ENCODE measurements at regions not wholly inside any gene's neighbourhood (a gene's known extent, or its start where the extent isn't known, plus 50 kb on each side); places are given as distances from the start of the nearest gene placed in this dataset.

DNA sequence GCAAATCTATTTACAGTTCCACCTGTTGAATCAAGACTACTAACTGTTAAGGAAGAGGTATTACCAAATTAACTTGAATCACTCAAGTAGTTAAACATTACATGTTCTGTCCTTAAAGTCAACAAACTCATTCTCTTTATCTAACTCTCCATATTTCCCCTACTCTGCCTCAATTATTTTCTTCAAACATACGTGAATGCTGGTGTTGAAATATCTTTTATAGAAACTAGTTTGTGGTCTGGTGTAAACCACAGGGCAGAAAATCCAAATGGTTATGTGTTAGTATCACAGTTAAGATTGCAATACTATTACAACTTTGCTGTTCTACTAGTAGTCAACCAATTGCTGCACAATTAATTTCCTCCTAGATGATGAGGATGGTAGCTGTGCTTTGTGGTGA lies 603.5 kb downstream of the KCTD16 start:
- Histone ChIP-seq H3K9ac (ENCODE audit: insufficient read depth in 1 of 2, low read depth in 2 of 2, low read length in 2 of 2) (no peak overlapping the region), H3K27ac (ENCODE audit: extremely low read depth, low read depth, low read length) (no peak overlapping the region), H3K79me2 (ENCODE audit: control insufficient read depth, insufficient read depth, low read length) (no peaks in the 10 kb centered on the region), H3K27me3 (ENCODE audit: control insufficient read depth in 2 of 2, insufficient read depth in 2 of 2, low read length in 2 of 2) (no peaks in the 10 kb centered on the region), H4K20me1 (replicated peaks; ENCODE audit: control insufficient read depth, insufficient read depth, low read length) (no peaks in the 10 kb centered on the region), H3K36me3 (ENCODE audit: control insufficient read depth, insufficient read depth, low read length) (no peaks in the 10 kb centered on the region), H3K4me1 (replicated peaks in 1 of 2; ENCODE audit: control insufficient read depth in 2 of 2, insufficient read depth in 2 of 2, low read length in 2 of 2) (no peaks in the 10 kb centered on the region), H3K9me3 (replicated peaks; ENCODE audit: control insufficient read depth, insufficient read depth, low read depth, low read length) (no peaks in the 10 kb centered on the region; the same call in 1 of the 2 replicates), H3K9me1 (ENCODE audit: control insufficient read depth, insufficient read depth, low read length) (no peaks in the 10 kb centered on the region), H3K4me3 (no peak overlapping the region), H3K4me2 (ENCODE audit: insufficient read depth, low read length) (no peak overlapping the region), H2AFZ (ENCODE audit: low read depth, low read length) (no peak overlapping the region)
- no TSS peak for BruUV-seq (replicated peaks)
- no peak for ATAC-seq
- ChIA-PET POLR2A (no interaction called here), CTCF (ENCODE audit: low intra/inter-chr PET ratio) (no interaction called here)
- 0% methylated on average over 1 of the region's 1 CpG for WGBS (ENCODE audit: insufficient coverage, low coverage, missing lambda C conversion rate)
- no peak for DNase-seq (ENCODE audit: extremely low read depth in 1 of 4, low spot score in 3 of 4)
- intact Hi-C loops (cut with micrococcal nuclease): no loop called here
- FAIRE-seq: no peak
- in situ Hi-C loops (cut with MboI): no loop called here
- TF ChIP-seq HDAC3 (IDR thresholded peaks at IDR 0.05; ENCODE audit: borderline replicate concordance, partially characterized antibody) (no peak), FOS (IDR thresholded peaks at IDR 0.05; ENCODE audit: extremely low read depth, insufficient read length) (no peak), L3MBTL2 (IDR thresholded peaks at IDR 0.05) (no peak), ZNF764 (CRISPR knock-in tag; IDR thresholded peaks at IDR 0.05; ENCODE audit: low read depth) (no peak), KLF1 (tag; IDR thresholded peaks at IDR 0.05) (no peak), SIX5 (IDR thresholded peaks at IDR 0.05; ENCODE audit: borderline replicate concordance in 1 of 2, insufficient read depth in 1 of 2, low read depth in 1 of 2, low read length in 2 of 2) (no peak), NFYB (IDR thresholded peaks at IDR 0.05; ENCODE audit: extremely low read depth, insufficient read length) (no peak), POLR2A (conservative IDR thresholded peaks at IDR 0.05) (no peak), NR2F6 (CRISPR knock-in tag; IDR thresholded peaks at IDR 0.05) (no peak), CBFA2T2 (conservative IDR thresholded peaks at IDR 0.05) (no peak)
- TF ChIP-seq, protein P1, sequence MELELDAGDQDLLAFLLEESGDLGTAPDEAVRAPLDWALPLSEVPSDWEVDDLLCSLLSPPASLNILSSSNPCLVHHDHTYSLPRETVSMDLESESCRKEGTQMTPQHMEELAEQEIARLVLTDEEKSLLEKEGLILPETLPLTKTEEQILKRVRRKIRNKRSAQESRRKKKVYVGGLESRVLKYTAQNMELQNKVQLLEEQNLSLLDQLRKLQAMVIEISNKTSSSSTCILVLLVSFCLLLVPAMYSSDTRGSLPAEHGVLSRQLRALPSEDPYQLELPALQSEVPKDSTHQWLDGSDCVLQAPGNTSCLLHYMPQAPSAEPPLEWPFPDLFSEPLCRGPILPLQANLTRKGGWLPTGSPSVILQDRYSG (tag; conservative IDR thresholded peaks at IDR 0.05; ENCODE audit: low read depth): no peak
- TF ChIP-seq, protein P2, sequence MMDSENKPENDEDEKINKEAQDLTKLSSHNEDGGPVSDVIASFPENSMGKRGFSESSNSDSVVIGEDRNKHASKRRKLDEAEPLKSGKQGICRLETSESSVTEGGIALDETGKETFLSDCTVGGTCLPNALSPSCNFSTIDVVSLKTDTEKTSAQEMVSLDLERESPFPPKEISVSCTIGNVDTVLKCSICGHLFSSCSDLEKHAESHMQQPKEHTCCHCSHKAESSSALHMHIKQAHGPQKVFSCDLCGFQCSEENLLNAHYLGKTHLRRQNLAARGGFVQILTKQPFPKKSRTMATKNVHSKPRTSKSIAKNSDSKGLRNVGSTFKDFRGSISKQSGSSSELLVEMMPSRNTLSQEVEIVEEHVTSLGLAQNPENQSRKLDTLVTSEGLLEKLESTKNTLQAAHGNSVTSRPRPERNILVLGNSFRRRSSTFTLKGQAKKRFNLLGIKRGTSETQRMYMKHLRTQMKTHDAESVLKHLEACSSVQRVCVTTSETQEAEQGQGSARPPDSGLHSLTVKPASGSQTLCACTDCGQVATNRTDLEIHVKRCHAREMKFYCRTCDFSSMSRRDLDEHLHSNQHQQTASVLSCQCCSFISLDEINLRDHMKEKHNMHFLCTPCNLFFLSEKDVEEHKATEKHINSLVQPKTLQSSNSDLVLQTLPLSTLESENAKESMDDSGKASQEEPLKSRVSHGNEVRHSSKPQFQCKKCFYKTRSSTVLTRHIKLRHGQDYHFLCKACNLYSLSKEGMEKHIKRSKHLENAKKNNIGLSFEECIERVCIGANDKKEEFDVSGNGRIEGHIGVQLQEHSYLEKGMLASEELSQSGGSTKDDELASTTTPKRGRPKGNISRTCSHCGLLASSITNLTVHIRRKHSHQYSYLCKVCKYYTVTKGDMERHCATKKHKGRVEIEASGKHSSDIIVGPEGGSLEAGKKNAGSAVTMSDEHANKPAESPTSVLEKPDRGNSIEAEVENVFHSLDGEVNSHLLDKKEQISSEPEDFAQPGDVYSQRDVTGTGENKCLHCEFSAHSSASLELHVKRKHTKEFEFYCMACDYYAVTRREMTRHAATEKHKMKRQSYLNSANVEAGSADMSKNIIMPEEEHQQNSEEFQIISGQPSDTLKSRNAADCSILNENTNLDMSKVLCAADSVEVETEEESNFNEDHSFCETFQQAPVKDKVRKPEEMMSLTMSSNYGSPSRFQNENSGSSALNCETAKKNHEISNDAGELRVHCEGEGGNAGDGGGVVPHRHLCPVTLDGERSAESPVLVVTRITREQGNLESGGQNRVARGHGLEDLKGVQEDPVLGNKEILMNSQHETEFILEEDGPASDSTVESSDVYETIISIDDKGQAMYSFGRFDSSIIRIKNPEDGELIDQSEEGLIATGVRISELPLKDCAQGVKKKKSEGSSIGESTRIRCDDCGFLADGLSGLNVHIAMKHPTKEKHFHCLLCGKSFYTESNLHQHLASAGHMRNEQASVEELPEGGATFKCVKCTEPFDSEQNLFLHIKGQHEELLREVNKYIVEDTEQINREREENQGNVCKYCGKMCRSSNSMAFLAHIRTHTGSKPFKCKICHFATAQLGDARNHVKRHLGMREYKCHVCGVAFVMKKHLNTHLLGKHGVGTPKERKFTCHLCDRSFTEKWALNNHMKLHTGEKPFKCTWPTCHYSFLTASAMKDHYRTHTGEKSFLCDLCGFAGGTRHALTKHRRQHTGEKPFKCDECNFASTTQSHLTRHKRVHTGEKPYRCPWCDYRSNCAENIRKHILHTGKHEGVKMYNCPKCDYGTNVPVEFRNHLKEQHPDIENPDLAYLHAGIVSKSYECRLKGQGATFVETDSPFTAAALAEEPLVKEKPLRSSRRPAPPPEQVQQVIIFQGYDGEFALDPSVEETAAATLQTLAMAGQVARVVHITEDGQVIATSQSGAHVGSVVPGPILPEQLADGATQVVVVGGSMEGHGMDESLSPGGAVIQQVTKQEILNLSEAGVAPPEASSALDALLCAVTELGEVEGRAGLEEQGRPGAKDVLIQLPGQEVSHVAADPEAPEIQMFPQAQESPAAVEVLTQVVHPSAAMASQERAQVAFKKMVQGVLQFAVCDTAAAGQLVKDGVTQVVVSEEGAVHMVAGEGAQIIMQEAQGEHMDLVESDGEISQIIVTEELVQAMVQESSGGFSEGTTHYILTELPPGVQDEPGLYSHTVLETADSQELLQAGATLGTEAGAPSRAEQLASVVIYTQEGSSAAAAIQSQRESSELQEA (IDR thresholded peaks at IDR 0.05; ENCODE audit: low read depth): no peak
- TF ChIP-seq, protein P3, sequence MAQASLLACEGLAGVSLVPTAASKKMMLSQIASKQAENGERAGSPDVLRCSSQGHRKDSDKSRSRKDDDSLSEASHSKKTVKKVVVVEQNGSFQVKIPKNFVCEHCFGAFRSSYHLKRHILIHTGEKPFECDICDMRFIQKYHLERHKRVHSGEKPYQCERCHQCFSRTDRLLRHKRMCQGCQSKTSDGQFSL (CRISPR knock-in tag; IDR thresholded peaks at IDR 0.05): no peak
- TF ChIP-seq, protein P3 (tag; IDR thresholded peaks at IDR 0.05): no peak

All from K562 (cell line).